Smooth muscle cell of the brain vasculature (primary cell): ENCODE measurements at regions not wholly inside any gene's neighbourhood (a gene's known extent, or its start where the extent isn't known, plus 50 kb on each side); places are given as distances from the start of the nearest gene placed in this dataset.

Experiments used
- DNase-seq: peaks from one replicate; pipeline ENCODE4 v3.0.0-alpha.2; 2012; ENCODE audit warnings: low read depth, low spot score

- no peak for DNase-seq
These were observed 125.4 kb downstream of the BCOR start for GRCh38 chrX:39972340-39972739.

GRCh38 chrX:39973810-39974209, 123.9 kb downstream of the BCOR start:
- no peak for DNase-seq

- DNase-seq, result no peak
These were observed 123.5 kb downstream of the BCOR start for GRCh38 chrX:39974270-39974669.

- DNase-seq, result no peak
These were observed 122.4 kb downstream of the BCOR start for GRCh38 chrX:39975101-39975925.

- no peak for DNase-seq
These were observed 115.8 kb downstream of the BCOR start for GRCh38 chrX:39981946-39982345.

GRCh38 chrX:39982948-39983347, 114.8 kb downstream of the BCOR start:
- DNase-seq, result no peak

- DNase-seq, result no peak
These were observed 114.0 kb downstream of the BCOR start for GRCh38 chrX:39983715-39984114.

- DNase-seq, result no peak
These were observed 113.4 kb downstream of the BCOR start for GRCh38 chrX:39984191-39984956.

- no peak for DNase-seq
These were observed 112.7 kb downstream of the BCOR start for GRCh38 chrX:39985071-39985470.

GRCh38 chrX:39985551-39985950, 112.2 kb downstream of the BCOR start:
- DNase-seq, result no peak

- no peak for DNase-seq
These were observed 109.3 kb downstream of the BCOR start for GRCh38 chrX:39988496-39988895.

- no peak for DNase-seq
These were observed 107.4 kb downstream of the BCOR start for GRCh38 chrX:39990388-39990787.

- no peak for DNase-seq
These were observed 105.5 kb downstream of the BCOR start for GRCh38 chrX:39992300-39992699.

GRCh38 chrX:39995457-39995856, 102.3 kb downstream of the BCOR start:
- no peak for DNase-seq

- DNase-seq, result no peak
These were observed 101.2 kb downstream of the BCOR start for GRCh38 chrX:39996536-39996935.

- DNase-seq, result no peak
These were observed 98.9 kb downstream of the BCOR start for GRCh38 chrX:39998636-39999406.
